Right lobe of liver (tissue), 6 donors: ENCODE measurements at regions not wholly inside any gene's neighbourhood (a gene's known extent, or its start where the extent isn't known, plus 50 kb on each side); places are given as distances from the start of the nearest gene placed in this dataset.

Experiments
- ATAC-seq, 4 donors: fragments of 200-7000 bp; cut with Tn5 transposase; one replicate each; pipeline ENCODE4 v1.9.1; 2020; ENCODE audit warnings: mild to moderate bottlenecking in 4 of 4, moderate library complexity in 4 of 4
- DNase-seq, 3 donors: peaks; one replicate each; pipeline ENCODE4 v3.0.0-alpha.2; 2020
- H3K27ac ChIP-seq, 3 donors: fragments of 200-600 bp; one replicate each; pipeline ENCODE4 v1.8.0; 2022
- H3K27me3 ChIP-seq, 2 donors: fragments of 200-600 bp; one replicate each; pipeline ENCODE4 v1.8.0; 2022
- H3K36me3 ChIP-seq, 4 donors: fragments of 200-600 bp; sonication (generic) in 1 of 4; one replicate each; pipeline versions ENCODE4 v1.5.1 to v1.8.0; 2017 to 2022; ENCODE audit warnings: control low read depth in 1 of 4
- H3K4me1 ChIP-seq, 4 donors: fragments of 200-600 bp; sonication (generic) in 1 of 4; one replicate each; pipeline versions ENCODE4 v1.5.1 to v1.8.0; 2017 to 2022; ENCODE audit warnings: control low read depth in 1 of 4
- H3K4me3 ChIP-seq, 3 donors: fragments of 200-600 bp; one replicate each; pipeline ENCODE4 v1.8.0; 2022
- H3K9me3 ChIP-seq, 4 donors: fragments of 200-600 bp; sonication (generic) in 1 of 4; one replicate each; pipeline versions ENCODE4 v1.5.1 to v1.8.0; 2017 to 2022; ENCODE audit warnings: control low read depth in 1 of 4
- CTCF ChIP-seq, 4 donors: fragments of 200-600 bp in 3 of 4; fragments of 450-650 bp in 1 of 4; IDR thresholded peaks; one replicate each; pipeline versions ENCODE4 v1.5.1 to v1.8.0; 2016 to 2022; ENCODE audit warnings: antibody characterized with exemption in 4 of 4, mild to moderate bottlenecking in 2 of 4
- POLR2A ChIP-seq: fragments of 450-650 bp; IDR thresholded peaks from one replicate; pipeline ENCODE4 v1.6.1; 2017; ENCODE audit warnings: antibody characterized with exemption, mild to moderate bottlenecking
- WGBS: methylation state at CpG from one replicate; pipeline ENCODE4 v1.1.6; 2018; ENCODE audit warnings: low coverage, low lambda C conversion rate; ENCODE audit not compliant: insufficient coverage; ENCODE audit errors: missing lambda C conversion rate; 5-methylcytosine and 5-hydroxymethylcytosine counted together
- intact Hi-C, 2 donors: fragments of 100-400 bp; cut with DNase I; formaldehyde crosslinking; loops; one replicate each; pipeline versions ENCODE4 v1.11.2 to v1.14.1; 2022
- donor health status: DM: no; HTN: yes; CAD: no.
- donor health status: DM: no; HTN: no; CAD: no.
- donor health status: DM: no; HTN: no; CAD: no.
- donor health status: DM: no; HTN: yes; CAD: no.
- donor health status: DM: no; HTN: yes; CAD: no.

- no peaks in the 10 kb centered on the region for H3K27me3 ChIP-seq
- 46% methylated on average over 5 of the region's 5 CpGs for WGBS
- intact Hi-C loops = no loop called here
- DNase-seq = no peak
- no peak for TF ChIP-seq POLR2A
- TF ChIP-seq CTCF (IDR thresholded peaks at IDR 0.05) = no peak
- H3K4me3 ChIP-seq = no peak overlapping the region
- ATAC-seq = no peak
- no peaks in the 10 kb centered on the region for H3K9me3 ChIP-seq
- no peak overlapping the region for H3K27ac ChIP-seq
- no peaks in the 10 kb centered on the region for H3K36me3 ChIP-seq
- no peaks in the 10 kb centered on the region for H3K4me1 ChIP-seq
These were observed 739.8 kb upstream of the API5 start for GRCh38 chr11:42571878-42572610.

- H3K4me3 ChIP-seq = no peak overlapping the region
- H3K4me1 ChIP-seq = no peaks in the 10 kb centered on the region
- no peaks in the 10 kb centered on the region for H3K27me3 ChIP-seq
- DNase-seq (no peak), ATAC-seq (no peak)
- H3K36me3 ChIP-seq = no peaks in the 10 kb centered on the region
- H3K27ac ChIP-seq = no peak overlapping the region
- WGBS = 43% methylated on average over 3 of the region's 3 CpGs
- intact Hi-C loops = no loop called here
- H3K9me3 ChIP-seq = no peaks in the 10 kb centered on the region
- TF ChIP-seq POLR2A (no peak), CTCF (IDR thresholded peaks at IDR 0.05) (no peak)
These were observed 735.5 kb upstream of the API5 start for GRCh38 chr11:42576318-42576717.

- H3K9me3 ChIP-seq = no peaks in the 10 kb centered on the region
- H3K27me3 ChIP-seq = no peaks in the 10 kb centered on the region
- H3K4me1 ChIP-seq = no peaks in the 10 kb centered on the region
- intact Hi-C loops = no loop called here
- H3K4me3 ChIP-seq = no peak overlapping the region
- DNase-seq (no peak), ATAC-seq (no peak)
- no peak overlapping the region for H3K27ac ChIP-seq
- no peaks in the 10 kb centered on the region for H3K36me3 ChIP-seq
- WGBS = 23% methylated on average over 2 of the region's 2 CpGs
- no peak for TF ChIP-seq POLR2A
- no peak for TF ChIP-seq CTCF (IDR thresholded peaks at IDR 0.05)
These were observed 722.5 kb upstream of the API5 start for GRCh38 chr11:42589286-42589685.

- Histone ChIP-seq H3K9me3 (no peaks in the 10 kb centered on the region), H3K27ac (no peak overlapping the region), H3K36me3 (no peaks in the 10 kb centered on the region), H3K27me3 (no peaks in the 10 kb centered on the region), H3K4me3 (no peak overlapping the region), H3K4me1 (no peaks in the 10 kb centered on the region)
- WGBS = 45% methylated on average over 2 of the region's 2 CpGs
- intact Hi-C loops = no loop called here
- ATAC-seq (no peak), DNase-seq (no peak)
- TF ChIP-seq CTCF (IDR thresholded peaks at IDR 0.05) (no peak), POLR2A (no peak)
These were observed 720.0 kb upstream of the API5 start for GRCh38 chr11:42591841-42592240.

GRCh38 chr11:42593441-42593840 lies 718.4 kb upstream of the API5 start:
- DNase-seq (no peak), ATAC-seq (no peak)
- TF ChIP-seq CTCF (IDR thresholded peaks at IDR 0.05) = no peak
- TF ChIP-seq POLR2A = no peak
- intact Hi-C loops = no loop called here
- H3K4me1 ChIP-seq = no peaks in the 10 kb centered on the region
- H3K4me3 ChIP-seq = no peak overlapping the region
- no peaks in the 10 kb centered on the region for H3K36me3 ChIP-seq
- no peak overlapping the region for H3K27ac ChIP-seq
- 51% methylated on average over 2 of the region's 2 CpGs for WGBS
- H3K9me3 ChIP-seq = no peaks in the 10 kb centered on the region
- H3K27me3 ChIP-seq = no peaks in the 10 kb centered on the region
